ENCODE measurements at regions not wholly inside any gene's neighbourhood (a gene's known extent, or its start where the extent isn't known, plus 50 kb on each side); places are given as distances from the start of the nearest gene placed in this dataset.
"Not testable (repeated sequence)": the region's sequence is repeated elsewhere in the genome, so short reads cannot be mapped to it uniquely, and the experiment has no call there.

GRCh38 chr4:116260931-116261330 lies 824.4 kb downstream of the TRAM1L1 start:
- TF ChIP-seq CTCF, POLR2A (IDR thresholded peaks at IDR 0.05): not testable (repeated sequence)
